SKM-1 treated with dmso at 0.1 percent for 144 hours (cell line): ENCODE measurements at regions not wholly inside any gene's neighbourhood (a gene's known extent, or its start where the extent isn't known, plus 50 kb on each side); places are given as distances from the start of the nearest gene placed in this dataset.

Experiments used
- DNase-seq: peaks from one replicate; lab custom pipeline; 2025; ENCODE audit not compliant: unreplicated experiment; lab: John Stamatoyannopoulos, UW

DNA sequence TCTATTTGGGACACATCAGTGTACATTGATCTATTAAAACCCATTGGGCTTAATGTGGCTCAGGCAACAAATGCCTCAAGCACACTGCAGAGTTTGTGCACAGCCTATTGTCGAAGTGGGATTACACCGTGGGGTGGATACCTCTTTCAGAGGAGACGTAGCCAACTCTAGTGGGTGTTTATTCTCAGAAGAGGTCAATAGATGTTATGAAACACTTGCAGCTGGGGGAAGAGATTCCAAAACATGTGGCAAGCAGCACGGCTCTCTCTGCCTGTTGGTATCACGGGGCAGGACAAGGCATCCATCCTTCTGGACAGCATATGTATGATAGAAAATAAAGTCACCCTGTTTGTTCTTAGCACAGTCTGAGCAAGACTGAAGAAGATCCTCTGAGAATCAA lies 121.4 kb upstream of the COPS8 start:
- no peak for DNase-seq

GRCh38 chr2:236965021-236965840 lies 120.5 kb upstream of the COPS8 start:
- no peak for DNase-seq

GRCh38 chr2:236965841-236966096 lies 119.9 kb upstream of the COPS8 start:
- DNase-seq = no peak

DNA sequence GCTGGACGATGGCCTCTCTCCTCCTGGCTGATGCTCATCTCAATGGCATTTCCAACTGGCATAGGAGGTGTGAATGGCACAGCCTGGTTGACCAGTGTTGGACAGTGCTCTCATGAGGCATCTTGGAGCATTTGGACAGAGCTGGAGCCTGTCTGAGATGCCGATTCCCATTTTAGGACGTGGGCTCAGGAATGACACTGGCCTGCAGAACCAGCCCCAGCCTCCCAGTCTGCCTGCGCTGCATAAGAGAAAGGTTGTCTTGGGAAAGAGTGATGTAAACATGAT lies 118.2 kb upstream of the COPS8 start:
- DNase-seq = no peak

GRCh38 chr2:236968101-236968879 lies 117.4 kb upstream of the COPS8 start:
- no peak for DNase-seq

DNA sequence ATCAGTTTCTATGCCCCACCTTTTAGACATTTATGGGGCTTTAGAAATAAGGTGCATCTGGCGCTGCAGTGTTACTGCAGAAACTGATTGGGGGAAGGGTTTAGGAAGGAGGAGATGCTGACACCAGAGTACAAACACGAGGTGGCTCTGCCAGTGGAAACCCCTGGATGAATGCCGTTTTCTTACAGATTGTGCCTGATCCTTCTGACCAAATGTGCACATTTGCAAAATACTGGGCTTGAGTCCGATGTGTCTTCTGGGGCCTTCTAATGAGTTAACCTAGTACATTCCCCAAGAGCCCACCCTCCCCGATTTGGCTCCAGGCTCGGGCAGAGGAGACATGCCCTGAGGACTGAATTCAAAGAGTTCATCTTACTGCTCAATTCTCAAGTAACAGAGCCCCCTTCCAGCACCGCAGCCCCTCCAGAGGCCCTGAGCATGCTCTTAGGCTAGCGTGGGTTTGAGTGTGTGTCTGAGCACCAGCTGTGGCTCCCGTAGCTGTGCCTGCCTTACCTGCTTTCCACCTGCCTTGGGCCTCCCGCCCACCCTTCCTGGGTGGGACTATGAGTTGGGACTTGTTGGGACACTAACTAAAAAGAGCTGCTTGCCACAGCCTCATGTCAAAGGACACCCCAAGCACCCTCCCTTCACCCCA lies 116.7 kb upstream of the COPS8 start:
- no peak for DNase-seq

DNA sequence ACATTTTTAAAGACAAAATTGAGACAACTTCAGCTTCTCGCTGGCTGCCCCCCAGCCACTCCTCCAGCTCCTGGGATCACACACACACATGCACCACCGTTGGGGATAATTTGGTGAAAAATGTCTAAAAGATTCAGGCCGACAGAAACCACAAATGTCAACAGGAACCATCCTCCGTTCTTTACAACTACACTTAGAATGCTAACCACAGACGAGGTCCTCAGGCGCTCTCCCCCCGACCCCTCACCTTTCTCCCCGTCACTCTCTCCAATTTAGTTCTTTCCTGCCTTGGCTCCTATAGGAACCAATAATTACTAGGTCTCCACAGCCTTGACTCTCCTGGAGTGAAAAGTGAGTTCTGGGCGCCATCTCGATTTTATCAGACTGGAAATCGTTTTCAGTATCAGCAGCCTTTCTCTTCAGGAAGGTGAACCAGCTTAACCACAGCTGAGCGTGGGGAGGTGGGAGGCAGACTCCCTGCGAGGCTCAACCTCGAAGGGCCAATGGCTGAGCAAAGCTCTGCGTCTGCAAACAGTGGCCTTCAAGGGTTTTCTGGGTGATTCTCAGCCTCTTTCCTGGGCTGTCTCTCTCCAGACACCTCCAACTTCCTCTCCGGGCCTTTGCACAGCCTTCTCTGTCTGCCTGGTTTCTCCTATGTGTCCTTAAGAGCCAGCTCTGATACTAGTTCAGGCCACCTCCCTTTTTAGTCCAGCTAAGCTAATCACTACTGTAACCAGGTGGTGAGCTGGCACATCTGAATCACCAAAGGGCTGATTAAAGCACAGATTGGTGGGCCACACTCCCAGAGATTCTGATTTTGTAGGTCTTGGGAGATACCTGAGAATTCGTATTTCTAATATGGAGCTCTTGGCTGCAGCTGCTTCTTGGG lies 115.7 kb upstream of the COPS8 start:
- DNase-seq = no peak

GRCh38 chr2:236970656-236971010 lies 115.1 kb upstream of the COPS8 start:
- no peak for DNase-seq

DNA sequence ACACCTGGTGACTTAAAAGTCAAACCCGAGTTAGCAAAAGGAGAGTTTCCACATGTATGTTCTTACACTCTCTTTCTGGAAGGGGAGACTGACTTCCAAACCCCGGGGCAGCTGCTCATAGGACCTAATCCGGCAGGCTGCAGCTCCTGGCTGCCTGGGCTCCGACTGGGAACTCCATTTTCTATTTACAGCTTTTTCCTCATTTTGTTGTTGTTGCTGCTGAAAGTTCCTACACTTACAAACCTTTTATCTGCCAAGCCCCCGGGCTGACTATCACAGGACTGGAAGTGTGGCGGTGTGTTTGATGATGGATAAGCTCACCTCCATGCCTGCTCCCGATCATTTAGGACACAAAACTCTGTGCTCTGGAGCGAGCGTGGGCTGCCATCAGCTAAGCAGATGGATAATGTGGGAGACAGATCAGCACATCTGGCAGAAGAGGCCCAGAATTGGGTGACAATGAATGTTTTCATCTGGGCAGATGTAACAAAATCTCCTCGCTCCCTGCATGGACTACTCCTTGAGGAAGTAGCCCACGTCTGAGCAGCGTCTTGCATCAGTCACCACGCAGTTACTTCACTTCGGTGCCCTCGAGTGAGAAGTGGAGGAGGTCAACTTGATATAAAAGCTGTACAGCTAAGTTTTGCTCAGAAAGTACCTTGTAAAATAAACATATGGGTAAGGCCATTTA lies 114.4 kb upstream of the COPS8 start:
- DNase-seq = peak; percentile 77

GRCh38 chr2:236971919-236972381 lies 113.7 kb upstream of the COPS8 start:
- no peak for DNase-seq

DNA sequence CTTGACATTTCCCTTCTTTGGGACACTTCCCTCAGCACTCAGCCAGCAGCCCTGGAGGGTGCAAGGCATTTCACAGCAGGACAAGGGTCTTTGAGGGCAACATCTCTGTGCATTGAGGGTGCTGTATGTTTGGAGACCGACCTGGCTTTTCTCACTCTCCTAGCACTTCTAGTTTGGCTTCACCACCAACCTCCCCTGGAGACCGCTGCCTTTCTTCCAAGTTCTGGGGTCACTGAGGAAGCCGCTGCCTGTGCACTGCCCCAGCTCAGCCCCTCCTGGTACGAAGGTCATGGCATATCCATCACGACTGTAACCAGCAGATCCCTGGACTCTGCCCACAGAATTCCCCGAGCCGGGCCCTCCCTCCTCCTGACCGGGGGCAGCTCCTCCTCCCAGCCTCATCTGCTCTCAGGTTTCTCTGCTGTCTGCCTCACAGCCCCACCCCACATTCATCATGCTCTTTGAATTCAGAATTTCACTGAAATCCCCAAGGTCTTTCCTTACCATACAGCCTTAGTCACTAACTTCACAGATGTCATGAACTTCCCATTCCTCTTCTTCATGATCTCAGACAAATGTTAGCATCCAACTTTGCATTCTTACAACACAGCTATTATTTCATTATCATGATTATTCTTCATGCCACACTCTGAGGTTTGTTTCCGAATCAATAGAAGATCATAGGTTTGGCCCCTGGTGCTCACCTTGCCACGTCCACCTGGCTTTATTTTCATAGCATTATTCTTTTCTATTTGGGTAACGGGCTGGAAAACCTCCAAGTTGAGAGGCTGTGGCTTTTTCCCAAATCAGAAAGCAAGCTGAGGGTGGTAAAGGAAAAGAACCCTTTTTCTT lies 113.0 kb upstream of the COPS8 start:
- DNase-seq = no peak

GRCh38 chr2:236973343-236973980 lies 112.2 kb upstream of the COPS8 start:
- no peak for DNase-seq

GRCh38 chr2:236974148-236974547 lies 111.5 kb upstream of the COPS8 start:
- DNase-seq = no peak

DNA sequence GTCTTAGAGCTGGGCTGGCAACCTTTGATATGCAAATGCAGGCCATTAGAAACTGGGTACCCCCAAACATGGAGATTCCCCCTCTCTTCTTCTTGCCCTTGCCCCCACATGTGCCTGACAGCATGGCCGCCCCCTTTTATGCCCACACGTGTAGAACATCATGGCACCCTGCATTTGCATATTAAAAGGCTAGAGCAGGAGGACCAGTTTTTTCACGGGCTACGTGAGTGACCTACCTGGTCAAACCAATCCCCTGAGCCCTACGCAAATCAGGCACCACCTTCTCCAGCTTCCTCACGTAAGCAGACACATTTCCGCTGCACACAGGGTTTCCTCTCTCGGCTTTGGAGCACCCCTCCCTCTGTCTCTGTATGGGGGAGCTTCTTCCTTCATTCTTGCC lies 110.9 kb upstream of the COPS8 start:
- DNase-seq = no peak

DNA sequence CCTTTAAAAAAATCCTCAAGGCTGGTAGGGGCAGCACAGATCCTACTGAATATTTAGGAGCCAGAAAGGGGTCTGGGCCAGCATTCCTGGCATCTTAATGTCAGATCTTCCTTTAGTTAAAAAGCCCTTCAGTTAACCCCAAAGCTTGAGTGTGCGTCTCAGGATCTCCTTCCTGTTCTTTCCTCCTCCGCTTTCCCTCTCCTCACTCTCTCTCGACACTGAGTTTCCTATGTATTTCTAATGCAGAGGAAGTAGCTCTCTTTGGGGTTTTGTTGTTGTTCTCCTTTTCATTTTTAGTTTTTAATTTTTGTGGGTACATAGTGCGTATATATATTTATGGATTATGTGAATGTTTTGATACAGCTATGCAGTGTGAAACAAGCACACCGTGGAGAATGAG lies 109.9 kb upstream of the COPS8 start:
- no peak for DNase-seq

- DNase-seq = peak; percentile 88
Observed at GRCh38 chr2:236976266-236977062, 109.2 kb upstream of the COPS8 start.

DNA sequence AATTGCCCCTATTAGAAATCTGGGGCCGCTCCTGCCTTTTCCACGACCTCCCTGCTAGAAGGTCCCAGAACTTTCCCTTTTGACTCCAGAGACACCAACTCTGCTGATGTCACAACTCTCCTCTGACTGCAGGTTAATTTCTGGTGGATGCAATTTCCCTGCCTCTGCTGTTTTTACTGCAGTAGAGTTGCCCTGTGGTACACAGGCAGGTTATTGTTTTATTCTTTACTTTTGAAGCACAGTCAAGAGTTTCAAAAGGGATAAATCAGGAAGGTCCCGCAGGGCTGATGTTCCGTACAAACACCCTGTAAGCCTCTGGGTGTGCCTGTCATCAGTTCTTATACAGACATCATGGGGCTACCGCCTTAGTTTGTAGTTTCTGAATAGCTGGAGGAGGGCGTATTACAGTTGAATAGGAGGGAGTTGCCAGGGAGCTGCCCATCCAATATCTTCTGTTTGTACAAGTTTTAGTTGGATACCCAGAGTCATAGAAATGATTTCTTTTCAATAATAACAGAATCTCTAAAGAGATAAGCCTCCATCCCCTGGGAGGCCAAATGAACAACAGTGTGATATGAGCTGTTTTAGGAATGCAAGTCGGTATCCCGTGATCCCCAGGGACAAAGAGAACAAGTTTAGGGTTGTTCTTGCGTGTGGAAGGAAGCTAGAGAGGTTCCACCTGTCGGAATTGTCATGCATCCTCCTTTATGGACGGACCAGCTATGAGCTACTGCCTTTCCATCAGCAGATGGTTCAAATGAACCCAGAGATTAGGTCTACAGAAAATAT lies 108.4 kb upstream of the COPS8 start:
- no peak for DNase-seq

DNA sequence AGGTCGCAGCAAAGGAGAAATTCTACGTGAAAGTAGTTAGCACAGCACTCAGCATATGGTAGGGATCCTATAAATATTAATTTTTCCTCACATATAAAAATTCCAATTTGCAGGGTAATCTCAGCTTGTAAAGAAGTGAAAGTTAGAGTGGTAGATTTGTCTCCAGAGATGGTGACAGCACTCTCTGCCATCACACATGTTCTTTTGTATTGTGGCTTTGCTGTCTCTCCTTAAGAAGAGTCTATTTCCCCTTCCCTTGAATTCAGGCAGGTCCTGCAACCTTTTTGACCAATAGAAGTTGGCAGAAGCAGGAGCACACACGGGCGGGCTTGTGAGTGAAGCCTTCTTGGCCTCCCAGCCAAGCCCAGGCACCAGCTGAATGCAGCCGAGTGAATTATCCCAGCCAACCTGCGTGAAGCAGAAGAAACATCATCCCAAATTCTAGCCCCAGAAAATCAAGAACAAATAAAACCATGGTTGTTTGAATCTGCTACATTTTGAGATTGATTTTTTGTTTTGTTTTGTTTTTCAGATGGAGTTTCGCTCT lies 107.8 kb upstream of the COPS8 start:
- DNase-seq = no peak
